NCI-H345 (cell line): ENCODE measurements at regions not wholly inside any gene's neighbourhood (a gene's known extent, or its start where the extent isn't known, plus 50 kb on each side); places are given as distances from the start of the nearest gene placed in this dataset.

Experiments
- DNase-seq: peaks from one replicate; lab custom pipeline; 2025; lab: John Stamatoyannopoulos, UW

DNA sequence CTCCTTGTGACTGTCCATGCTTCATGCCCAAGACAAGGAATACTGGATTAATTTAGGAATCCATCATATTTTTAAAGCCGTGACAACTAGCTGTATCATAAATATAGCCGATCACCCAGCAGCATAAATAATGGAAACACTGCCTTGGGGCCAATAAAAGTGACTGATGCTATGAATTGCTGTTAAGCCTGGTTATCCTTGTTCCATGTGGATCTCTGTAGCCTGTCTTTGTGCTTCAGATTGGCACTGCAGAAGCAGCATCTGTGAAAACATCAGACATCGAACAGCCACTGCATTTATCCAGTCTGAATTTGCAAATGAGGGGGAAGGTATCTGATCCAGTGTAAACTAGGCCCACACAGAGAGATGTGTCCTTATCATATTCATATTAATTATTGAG, 1181.8 kb downstream of the SORCS1 start:
- no peak for DNase-seq

DNA sequence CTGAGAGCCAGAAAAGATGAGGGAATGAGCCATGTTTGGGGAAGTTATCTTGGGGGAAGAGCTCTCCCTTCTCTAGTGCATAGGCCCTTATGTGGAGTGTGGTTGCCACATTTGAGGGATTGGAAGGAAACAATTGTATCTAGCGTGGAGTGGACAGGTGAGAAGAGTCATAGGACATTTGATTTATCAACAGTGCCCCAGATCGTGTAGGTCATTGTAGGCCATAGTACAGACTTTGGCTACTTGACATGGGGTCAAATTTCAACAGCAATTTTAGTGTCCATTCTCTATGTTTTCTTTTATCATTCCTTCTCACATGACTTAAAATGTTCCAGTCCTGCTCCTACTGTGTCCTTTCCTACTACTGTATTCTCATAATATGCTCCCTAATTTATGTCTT, 1182.8 kb downstream of the SORCS1 start:
- no peak for DNase-seq

DNA sequence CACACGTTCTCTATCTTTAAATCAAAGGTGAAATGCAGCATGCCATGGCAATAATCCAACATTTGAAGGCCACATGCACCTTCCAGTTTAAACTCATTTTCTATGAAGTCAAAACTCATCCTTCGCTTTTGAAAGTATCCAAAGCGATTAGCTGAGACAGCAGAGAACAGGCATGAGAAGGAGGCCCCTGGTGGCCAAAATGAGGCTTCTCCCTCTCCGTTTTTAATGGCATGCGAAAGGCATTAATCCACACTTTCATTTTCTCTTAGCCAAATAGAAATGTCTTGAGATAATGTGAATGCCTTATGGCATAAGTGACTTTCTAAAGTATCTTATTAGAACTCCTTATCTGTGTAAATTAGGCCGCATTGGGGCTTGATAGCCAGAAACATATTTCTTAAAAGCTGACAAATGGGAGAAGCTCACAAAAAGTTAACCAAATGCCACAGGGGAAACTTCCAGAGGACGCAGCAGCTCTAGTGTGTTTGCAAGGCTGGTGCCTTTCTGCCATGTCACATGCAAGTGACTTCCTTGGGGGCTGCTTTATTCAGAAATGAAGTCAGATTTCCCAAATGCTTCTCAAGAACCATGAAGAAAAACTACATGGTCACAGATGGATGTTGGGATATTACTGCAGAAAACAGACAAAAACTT, 1189.6 kb downstream of the SORCS1 start:
- no peak for DNase-seq

DNA sequence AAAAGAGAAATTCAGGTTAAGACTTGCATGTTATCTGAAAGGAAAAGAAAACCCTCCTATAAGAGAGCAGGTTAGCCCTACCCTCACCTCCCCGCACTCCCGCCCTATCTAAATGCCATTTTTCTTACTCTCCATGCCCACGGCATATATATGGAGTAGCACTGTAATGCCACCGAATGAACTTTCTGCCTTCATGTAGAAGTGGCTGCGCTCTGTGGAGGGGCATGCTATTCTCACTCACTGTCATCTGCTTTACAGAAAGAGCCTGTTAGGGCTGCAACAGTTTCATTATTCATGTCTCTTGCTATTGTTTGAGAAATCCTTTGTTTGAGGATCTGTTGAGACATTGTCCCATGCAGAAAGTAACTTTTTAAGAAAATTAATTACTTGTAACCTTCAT, 1190.6 kb downstream of the SORCS1 start:
- DNase-seq, result no peak

DNA sequence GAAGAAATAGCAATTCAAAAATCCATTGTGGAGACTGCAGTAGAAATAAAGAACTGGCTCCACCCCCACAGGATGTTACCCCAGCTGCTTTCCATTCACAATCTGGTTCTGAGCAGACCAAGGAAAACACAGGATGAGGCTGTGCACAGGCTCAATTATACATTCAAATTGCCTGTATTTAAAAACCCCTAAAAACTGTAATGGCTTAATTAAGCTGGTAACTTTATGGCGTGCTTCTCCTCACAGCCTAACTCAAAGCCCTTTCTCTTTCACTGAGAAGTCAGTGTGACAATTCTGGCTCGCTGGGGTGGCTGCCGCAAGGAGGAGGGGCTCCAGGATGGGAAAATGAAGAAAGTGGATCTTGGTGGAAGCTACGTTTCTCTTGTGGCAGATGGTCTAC, 1191.1 kb downstream of the SORCS1 start:
- DNase-seq, result no peak

DNA sequence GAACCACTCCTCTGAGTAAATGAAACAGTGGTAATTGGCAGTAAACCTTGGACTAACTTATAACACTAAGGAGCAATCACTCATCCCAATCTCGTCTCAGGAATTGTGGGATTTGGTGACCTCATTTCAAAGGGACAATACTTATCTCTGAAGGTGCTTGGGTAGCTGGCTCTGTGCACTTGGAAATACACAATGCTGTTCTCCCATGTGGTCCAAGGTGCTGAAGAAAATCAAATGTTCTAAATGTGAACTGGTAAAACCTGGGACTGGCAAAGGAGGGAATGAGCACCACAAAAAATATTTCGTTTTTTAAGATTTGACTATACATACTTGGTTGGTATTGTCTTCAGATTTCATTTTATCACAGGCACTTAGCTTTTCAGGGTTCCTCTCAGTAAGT, 1193.0 kb downstream of the SORCS1 start:
- DNase-seq, result no peak

DNA sequence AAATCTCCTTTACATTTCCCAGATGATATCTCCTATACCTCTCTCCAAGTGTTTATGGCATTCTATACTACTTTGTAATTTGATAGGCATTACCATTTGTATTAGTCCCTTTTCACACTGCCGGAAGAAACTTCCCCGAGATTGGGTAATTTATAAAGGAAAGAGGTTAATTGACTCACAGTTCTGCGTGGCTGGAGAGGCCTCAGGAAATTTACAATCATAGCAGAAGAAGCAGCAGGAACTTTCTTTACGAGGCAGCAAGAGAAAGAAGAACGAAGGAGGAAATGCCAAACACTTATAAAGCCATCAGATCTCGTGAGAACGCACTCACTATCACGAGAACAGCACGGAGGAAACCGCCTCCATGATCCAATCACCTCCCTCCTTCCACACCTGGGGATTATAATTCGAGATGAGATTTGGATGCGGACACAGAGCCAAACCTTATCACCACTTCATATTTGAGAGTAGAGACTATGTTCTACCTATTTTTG, 1194.6 kb downstream of the SORCS1 start:
- no peak for DNase-seq

DNA sequence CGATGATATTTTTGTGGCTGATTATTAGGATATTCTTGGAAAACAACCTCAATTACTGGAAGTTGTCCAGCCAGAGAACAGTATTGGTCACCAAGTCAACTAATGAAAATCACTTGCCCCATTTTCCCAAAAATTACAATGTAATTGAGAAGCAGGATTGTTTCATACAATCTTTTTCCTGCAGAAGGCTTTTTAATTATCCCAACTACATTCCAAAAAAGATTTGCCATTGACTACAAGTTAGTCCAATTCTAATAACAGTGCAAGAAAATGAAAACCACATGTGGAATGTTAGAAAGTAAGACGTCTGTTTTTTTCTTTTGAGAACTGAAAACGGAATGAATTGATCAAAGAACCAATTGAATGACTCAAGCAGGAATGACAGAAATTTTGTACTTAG, 1195.8 kb downstream of the SORCS1 start:
- no peak for DNase-seq

DNA sequence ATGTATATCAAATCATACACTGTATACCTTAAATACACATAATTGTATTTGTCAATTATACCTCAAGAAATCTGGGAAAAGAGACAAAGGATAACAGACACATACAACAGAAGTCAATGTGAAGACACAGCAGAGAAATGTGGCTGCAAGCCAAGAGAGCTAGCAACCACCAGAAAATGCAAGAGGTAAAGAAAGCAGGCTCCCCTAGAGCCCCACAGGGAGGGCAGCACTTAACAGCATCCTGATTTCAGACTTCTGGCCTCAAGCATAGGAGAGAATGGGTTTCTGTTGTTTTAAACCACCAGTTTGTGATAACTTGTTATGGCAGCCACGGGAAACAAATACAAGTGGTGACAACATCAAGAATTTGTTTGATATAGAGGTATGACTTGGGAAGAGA, 1197.2 kb downstream of the SORCS1 start:
- DNase-seq, result no peak

DNA sequence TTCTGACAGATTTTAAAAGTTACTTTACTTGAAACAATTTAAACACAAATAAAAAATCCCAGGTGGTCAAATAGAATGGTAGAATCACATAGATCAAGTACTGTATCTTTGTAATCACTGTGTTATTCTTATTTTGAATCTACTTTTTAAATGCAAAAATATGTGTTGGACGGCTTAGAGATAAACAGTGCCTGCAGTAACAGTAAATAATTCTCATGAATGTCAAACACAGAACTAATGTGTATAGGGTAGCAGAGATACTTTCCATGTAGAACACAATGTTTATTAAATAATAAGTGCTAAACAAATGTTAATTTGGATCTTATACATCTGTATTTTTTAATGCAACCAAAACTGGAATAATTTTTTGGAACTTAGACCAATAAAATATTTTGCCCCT, 1199.4 kb downstream of the SORCS1 start:
- DNase-seq, result no peak

DNA sequence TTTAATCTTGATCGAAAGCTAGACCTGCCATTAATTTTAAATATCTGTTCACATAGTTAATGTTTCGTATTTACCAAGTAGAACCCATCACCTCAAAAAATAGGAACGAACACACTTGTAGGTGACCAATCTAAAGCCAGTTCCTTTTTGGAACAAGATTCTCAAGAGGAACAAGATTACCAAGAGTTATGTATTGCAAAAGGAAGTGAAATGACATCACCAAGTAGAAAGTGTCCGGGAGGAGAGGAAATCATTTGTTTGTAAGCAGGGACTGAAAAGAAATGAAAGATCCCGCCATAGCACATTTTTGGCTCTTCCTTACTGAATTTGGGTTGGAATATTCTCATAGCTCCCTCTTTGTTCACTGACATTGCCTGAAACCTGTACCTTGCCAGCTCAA, 1200.5 kb downstream of the SORCS1 start:
- no peak for DNase-seq

DNA sequence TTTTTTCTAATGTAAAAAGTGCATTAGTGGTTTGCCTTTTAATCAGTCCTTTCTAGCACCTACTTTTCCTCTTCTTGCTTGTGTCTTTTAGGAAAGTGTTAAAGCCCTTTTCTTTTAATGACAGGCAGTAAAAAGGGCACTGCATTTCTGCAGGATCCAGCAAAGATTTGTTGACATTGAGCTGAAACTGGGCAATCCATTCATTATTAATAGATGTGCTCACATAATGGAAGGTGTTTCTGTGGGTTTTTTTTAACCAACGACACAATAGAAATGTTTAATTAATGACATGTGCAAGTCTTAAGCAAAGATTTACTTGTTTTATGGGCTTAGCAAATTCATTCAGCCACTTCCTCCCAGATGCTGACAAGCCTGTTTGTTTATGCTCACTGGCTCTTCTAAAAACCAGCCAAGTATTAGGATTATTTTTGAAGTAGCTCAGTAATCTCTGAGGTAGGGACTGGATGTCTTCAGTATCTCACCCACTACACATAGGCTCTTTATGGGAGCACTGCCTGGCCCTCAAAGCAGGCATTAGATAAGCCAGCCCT, 1201.1 kb downstream of the SORCS1 start:
- no peak for DNase-seq

DNA sequence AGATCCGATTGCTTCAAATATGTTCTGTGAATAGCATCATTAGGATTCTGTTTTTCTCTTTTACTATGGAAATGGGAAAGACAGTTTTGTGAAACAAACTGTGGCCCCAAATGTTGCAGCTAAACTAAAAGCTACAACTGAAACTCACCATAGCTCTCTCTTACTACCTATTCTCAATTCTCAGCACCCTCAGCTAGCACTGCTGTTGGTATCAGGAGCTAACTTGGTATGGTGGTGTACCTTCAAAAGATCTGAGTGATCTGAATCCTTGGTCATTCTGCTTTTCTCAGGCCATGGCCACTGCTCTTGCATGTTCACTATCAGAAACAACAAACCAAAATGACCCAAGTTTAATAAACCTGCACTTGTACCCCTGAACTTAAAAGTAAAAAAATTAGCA, 1208.0 kb downstream of the SORCS1 start:
- no peak for DNase-seq

DNA sequence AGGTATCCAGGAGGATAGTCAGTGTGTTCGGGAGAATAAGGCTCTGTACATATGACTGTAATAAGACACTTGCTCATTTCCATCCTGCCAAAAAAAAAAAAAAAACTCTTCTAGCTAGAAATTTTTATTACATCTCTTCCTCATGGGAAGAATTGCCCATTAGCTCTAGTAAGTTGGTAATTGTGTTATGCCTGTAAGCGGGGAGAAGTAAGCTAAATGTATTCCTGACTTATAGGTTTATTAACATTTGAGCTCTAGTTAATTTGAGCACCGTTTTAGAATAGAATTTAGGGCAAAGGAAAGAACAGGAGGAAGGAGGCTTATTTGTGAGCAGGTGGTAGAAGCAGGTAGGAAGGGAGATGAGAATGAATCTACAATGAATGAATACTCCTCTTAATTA, 1210.6 kb downstream of the SORCS1 start:
- no peak for DNase-seq

DNA sequence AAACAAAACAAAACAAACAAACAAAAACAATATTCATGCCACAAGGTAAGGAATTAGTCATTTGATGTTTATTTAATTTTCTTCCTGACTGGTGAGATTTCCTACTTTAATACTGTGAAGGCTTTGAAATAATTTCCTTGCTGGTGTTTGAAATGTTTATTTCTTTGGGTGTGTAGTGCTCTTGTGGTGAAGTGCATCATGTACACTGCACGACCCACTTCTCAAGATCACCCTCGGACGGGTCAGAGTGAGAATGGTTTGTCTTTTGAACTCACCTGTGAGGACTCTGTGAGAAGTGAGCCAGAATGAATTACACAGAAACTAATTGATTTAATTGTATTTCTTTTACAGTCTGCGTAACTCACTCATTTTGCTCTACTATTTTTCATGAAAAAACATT, 1211.5 kb downstream of the SORCS1 start:
- DNase-seq, result no peak

DNA sequence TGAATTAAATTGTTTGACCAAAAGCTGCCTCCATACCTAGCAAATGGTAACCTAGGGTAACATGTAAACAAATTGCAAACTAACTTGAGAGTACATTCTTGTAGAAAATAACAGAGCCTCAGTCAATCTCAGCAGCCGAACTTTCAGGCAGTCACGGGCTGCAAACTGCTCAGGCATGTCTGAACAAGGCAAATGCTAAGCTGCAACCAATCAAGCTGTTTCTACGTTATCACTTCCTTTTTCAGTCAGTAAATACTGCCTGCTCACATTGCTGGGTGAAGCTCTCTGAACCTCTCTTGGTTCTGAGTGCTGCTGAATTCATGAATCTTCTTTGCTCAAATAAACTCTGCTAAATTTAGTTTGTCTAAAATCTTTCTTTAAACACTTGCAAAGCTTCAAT, 1212.4 kb downstream of the SORCS1 start:
- DNase-seq, result no peak

DNA sequence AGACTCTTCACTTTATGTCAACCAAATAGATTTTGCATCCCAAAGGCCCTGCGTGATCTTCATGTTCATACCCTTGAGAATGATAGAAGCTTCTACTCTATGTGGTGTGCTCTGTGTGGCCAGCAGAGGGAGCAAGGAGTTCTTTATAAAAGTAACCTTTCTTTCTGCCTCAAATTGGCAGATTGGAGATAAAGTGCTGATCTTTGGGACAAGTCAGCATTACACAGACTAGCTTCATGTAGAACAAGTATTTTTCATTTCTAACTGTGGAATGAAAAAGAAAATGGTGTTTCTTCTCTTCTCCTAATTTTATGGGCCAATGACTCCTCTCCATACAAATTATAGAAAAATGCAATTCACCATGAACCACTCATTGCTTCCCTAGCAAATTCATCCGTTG, 1214.1 kb downstream of the SORCS1 start:
- DNase-seq, result no peak

DNA sequence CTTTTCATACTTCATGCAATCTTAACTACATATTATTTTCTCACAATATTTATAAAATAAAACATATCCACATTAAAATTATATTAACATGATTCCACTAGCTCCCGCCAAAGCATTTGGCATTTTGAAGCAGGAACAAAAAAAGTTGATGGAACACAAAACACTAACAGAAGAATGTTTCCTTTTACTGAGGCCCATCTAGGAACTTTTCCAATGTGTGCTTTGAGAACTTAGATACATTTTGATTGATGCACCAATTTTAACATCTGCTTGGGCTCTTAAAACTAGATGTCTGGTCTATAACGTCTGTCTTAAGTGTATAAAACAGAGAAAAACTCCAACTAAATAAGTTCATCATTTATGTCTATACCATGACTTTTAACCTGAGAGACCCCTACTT, 1214.8 kb downstream of the SORCS1 start:
- DNase-seq, result no peak

DNA sequence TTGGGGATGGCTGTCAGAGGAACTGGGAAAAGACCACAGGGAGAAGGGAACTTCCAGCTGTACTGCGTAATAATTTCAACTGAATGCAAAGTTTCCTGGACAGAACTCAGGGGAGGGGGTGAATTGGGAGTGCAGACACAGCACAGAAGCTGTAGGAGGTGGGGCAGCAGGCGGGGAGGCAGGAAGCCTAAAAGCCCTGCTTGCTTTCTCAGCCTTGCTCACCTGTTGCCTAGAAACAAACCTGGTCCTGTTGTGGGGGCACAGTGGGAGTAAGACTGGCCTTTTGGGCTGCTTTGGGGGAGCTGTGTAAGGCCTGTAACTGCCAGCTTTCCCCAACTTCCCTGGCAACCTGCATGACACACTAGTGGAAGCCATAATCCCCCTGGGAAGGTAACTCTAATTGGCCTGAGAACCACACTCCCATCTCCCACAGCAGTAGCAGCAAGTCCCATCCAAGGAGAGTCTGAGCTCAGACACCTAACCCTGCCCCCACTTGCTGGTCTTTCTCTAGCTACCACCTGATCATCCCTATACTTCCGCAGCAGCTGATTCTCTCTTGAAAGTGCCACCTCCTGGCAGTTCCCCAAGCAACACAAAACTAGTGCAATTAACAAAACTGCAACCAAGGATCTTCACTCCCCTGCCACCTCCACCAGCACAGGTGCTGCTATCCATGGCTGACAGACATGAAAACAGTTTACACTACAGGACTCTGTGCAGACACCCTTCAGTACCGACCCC, 1239.3 kb downstream of the SORCS1 start:
- DNase-seq, result no peak

DNA sequence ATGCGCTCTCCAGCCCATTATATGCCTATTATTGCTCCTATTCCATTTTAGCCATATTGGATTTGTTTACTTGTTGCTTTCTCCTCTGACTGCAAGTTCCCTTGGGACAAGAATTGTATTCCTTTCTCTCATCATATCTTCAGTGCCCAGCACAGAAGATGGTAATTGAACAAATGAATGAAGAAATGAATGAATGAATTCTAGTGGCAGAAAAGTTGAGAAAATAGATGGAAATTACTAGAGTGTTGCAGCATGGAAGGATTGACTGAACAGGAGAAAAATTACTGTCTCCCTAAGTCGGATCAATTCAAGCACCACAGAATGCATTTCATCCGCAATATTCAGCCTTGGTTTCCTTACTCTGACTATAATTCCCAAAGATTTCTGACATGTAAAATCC, 1243.2 kb downstream of the SORCS1 start:
- DNase-seq, result no peak

DNA sequence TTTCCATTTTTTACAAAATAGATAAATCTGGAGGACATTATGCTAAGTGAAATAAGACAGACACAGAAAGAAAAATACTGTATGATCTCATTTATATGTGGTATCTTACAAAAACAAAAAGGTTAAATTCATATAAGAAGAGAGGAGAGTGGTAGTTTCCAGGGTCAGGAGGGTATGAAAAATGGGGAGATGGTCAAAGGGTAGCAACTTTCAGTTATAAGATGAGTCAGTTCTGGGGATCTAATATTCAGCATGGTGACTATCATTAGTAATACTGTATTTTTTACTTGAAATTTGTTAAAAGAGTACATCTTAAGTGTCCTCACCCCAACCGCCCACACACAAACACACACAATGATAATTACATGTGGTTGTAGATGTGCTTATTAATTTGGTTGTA, 1250.1 kb downstream of the SORCS1 start:
- DNase-seq, result no peak

DNA sequence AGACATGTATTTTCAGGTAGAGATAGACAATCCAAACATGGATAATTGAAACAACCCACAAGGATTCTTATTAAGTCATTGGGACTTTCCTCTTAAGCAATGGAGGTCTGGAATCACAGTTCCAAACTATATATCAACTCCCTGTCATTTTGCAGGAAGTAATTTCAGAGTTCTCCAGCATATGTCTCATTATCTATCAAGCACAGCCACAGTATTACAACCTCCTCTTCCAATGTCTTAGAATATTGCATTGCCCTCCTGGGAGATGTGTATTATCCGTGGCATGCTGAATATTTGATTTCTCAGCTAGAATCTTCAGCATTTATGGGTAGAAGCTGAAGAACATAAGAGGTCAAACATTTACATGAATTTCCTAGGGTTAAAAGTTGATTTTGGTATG, 1255.8 kb downstream of the SORCS1 start:
- DNase-seq, result no peak

DNA sequence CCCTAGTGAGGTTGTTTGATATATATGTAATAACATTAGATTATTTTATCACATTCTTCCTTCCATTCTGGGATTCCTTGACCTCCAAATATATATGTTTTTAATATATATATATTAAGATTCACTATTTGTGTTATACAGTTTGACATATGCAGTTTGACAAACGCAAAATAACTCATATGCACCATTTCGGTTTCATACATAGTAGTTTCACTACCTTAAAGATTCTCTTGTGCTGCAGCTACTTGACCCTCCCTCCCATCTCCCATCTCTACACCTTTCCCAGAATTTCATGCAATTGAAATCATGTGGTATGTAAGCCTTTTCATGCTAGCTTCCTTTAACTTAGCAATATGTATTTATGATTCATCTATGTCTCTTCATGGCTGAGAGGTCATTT, 1244.4 kb downstream of the SORCS3 start:
- no peak for DNase-seq

DNA sequence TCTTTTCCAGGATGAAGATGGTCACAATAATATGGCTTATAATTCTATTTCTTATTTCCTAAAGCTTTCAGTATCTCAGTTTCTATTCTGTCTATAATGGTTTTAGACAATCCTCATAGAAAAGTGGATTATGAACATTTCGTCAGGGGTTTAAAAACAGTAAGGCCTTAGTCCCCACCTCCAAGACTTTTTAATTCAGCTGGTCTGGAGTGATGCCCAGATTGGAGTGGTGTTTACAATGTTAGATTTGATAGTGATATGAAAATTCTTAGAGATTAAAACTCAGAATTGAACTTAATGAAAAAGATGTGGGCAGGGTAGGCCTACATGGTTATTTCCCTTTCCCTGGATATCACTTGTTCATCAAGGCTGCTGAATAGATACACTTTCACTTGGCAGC, 1238.3 kb downstream of the SORCS3 start:
- DNase-seq, result no peak
